GM20000 (cell line): ENCODE measurements at regions not wholly inside any gene's neighbourhood (a gene's known extent, or its start where the extent isn't known, plus 50 kb on each side); places are given as distances from the start of the nearest gene placed in this dataset.
"Not testable (repeated sequence)": the region's sequence is repeated elsewhere in the genome, so short reads cannot be mapped to it uniquely, and the experiment has no call there.

Experiments
- DNase-seq: peaks from one replicate; pipeline ENCODE4 v3.0.0; 2012; ENCODE audit warnings: low spot score
- CTCF ChIP-seq: IDR thresholded peaks from 2 replicates; pipeline ENCODE4 v1.5.1; 2012; ENCODE audit warnings: mild to moderate bottlenecking, control low read depth; ENCODE audit errors: extremely low read depth, missing control alignments

GRCh38 chr4:156374069-156374468, 420.4 kb upstream of the CTSO start:
- TF ChIP-seq CTCF: no peak
- DNase-seq: no peak

GRCh38 chr4:156367502-156367901, 413.8 kb upstream of the CTSO start:
- not testable (repeated sequence) for DNase-seq

GRCh38 chr4:156362581-156362980, 408.9 kb upstream of the CTSO start:
- no peak for TF ChIP-seq CTCF
- no peak for DNase-seq

GRCh38 chr4:156347412-156348075, 393.9 kb upstream of the CTSO start:
- TF ChIP-seq CTCF: no peak
- DNase-seq: no peak

- no peak for DNase-seq
- no peak for TF ChIP-seq CTCF
Measured at GRCh38 chr4:156346959-156347385, 393.3 kb upstream of the CTSO start.

GRCh38 chr4:156344397-156344796, 390.7 kb upstream of the CTSO start:
- no peak for DNase-seq
- no peak for TF ChIP-seq CTCF

DNA sequence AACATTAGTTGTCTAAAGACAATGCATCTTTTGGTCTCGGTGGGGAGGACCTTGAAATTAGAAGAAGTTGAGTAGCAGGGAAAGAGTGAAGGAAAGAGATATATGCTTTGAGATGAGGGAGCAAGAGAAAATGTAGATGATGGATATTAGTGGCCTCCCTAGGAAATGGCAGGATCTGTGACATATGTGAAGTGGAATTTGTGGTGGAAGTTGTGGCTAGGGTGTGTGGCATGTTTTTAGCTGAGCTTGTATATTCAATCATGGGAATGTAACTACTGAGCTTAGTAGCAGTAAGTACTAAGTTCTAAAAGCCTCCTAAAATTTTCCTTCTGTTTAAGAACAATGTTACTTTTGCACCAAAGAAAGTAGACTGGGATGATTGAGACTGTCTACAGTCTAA, 382.8 kb upstream of the CTSO start:
- DNase-seq: no peak

More for the DNA sequence above, 382.8 kb upstream of the CTSO start:
- no peak for TF ChIP-seq CTCF
